ENCODE measurements at regions not wholly inside any gene's neighbourhood (a gene's known extent, or its start where the extent isn't known, plus 50 kb on each side); places are given as distances from the start of the nearest gene placed in this dataset.
"Not testable (repeated sequence)": the region's sequence is repeated elsewhere in the genome, so short reads cannot be mapped to it uniquely, and the experiment has no call there.

GRCh38 chr5:30357371-30357770, 836.1 kb upstream of the CDH6 start:
- no peak overlapping the region for H3K4me2 ChIP-seq (ENCODE audit: low read length, poor library complexity, severe bottlenecking)
- H3K9me3 ChIP-seq (ENCODE audit: control insufficient read depth, low read length), result no peaks in the 10 kb centered on the region
- no peaks in the 10 kb centered on the region for H3K27me3 ChIP-seq (ENCODE audit: control insufficient read depth in 1 of 2, insufficient read depth in 1 of 2, low read length in 2 of 2)
- no peaks in the 10 kb centered on the region for H3K36me3 ChIP-seq (ENCODE audit: control insufficient read depth in 1 of 2, insufficient read depth in 2 of 2, low read depth in 1 of 2, low read length in 2 of 2)
- no peak for DNase-seq
- H3K14ac ChIP-seq (ENCODE audit: low read length in 2 of 2), result no peak overlapping the region
- H3K18ac ChIP-seq (ENCODE audit: low read depth in 1 of 2, low read length in 2 of 2), result no peak overlapping the region
- H3K23ac ChIP-seq (ENCODE audit: low read length in 2 of 2), result no peak overlapping the region
- H2BK120ac ChIP-seq (ENCODE audit: low read depth, low read length), result no peak overlapping the region
- no peak overlapping the region for H2BK15ac ChIP-seq (ENCODE audit: low read depth, poor library complexity, severe bottlenecking)
- no peaks in the 10 kb centered on the region for H3K79me1 ChIP-seq (replicated peaks; ENCODE audit: low read length, poor library complexity, severe bottlenecking)
- no peak overlapping the region for H3K9ac ChIP-seq (ENCODE audit: low read length)
- no peak overlapping the region for H3K4ac ChIP-seq (ENCODE audit: low read depth in 1 of 2, low read length in 2 of 2)
- no peak overlapping the region for H2AFZ ChIP-seq (ENCODE audit: low read depth, low read length)
- H4K91ac ChIP-seq (ENCODE audit: low read length), result no peak overlapping the region
- no peaks in the 10 kb centered on the region for H3K4me1 ChIP-seq (ENCODE audit: control insufficient read depth, insufficient read depth, low read depth, low read length)
- no CpG with 5 or more reads among the region's 1 CpG for WGBS
- no peak overlapping the region for H2AK5ac ChIP-seq (ENCODE audit: low read length, severe bottlenecking)
- no peak overlapping the region for H2BK12ac ChIP-seq (ENCODE audit: low read length in 2 of 2)
- H3K27ac ChIP-seq (ENCODE audit: low read length, poor library complexity, severe bottlenecking), result no peak overlapping the region
- H2BK5ac ChIP-seq (ENCODE audit: low read depth, low read length, poor library complexity, severe bottlenecking), result no peak overlapping the region
- no peak overlapping the region for H4K8ac ChIP-seq (ENCODE audit: low read length)
- H3K4me3 ChIP-seq (ENCODE audit: insufficient read depth in 1 of 2, low read depth in 1 of 2, low read length in 2 of 2), result no peak overlapping the region

DNA sequence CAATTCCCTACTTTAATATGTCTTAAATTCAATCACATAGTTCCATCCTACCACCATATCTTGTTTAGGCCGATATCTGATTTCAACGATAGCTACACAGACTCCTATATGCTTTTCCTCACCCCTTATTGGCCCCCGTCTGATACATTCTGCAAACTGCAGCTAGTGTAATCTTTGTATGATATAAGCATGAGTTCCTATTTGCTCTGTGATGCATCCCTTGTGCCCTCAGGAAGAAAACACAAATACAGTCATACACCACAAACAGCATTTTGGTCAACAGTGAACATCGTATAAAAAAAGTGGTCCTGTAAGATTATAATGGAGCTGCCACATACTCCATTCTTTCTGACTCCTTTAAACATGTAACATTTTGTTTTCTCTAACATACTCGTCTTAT, 837.8 kb upstream of the CDH6 start:
- Histone ChIP-seq H3K4me2 (ENCODE audit: low read length, poor library complexity, severe bottlenecking) (no peak overlapping the region), H3K23ac (ENCODE audit: low read length in 2 of 2) (no peak overlapping the region), H3K79me1 (replicated peaks; ENCODE audit: low read length, poor library complexity, severe bottlenecking) (no peaks in the 10 kb centered on the region), H4K8ac (ENCODE audit: low read length) (no peak overlapping the region), H2BK12ac (ENCODE audit: low read length in 2 of 2) (no peak overlapping the region), H4K91ac (ENCODE audit: low read length) (no peak overlapping the region), H3K27me3 (ENCODE audit: control insufficient read depth in 1 of 2, insufficient read depth in 1 of 2, low read length in 2 of 2) (no peaks in the 10 kb centered on the region), H3K36me3 (ENCODE audit: control insufficient read depth in 1 of 2, insufficient read depth in 2 of 2, low read depth in 1 of 2, low read length in 2 of 2) (no peaks in the 10 kb centered on the region), H3K18ac (ENCODE audit: low read depth in 1 of 2, low read length in 2 of 2) (no peak overlapping the region), H3K4me1 (ENCODE audit: control insufficient read depth, insufficient read depth, low read depth, low read length) (no peaks in the 10 kb centered on the region), H3K9ac (ENCODE audit: low read length) (no peak overlapping the region), H2AK5ac (ENCODE audit: low read length, severe bottlenecking) (no peak overlapping the region), H3K14ac (ENCODE audit: low read length in 2 of 2) (no peak overlapping the region), H3K4me3 (ENCODE audit: insufficient read depth in 1 of 2, low read depth in 1 of 2, low read length in 2 of 2) (no peak overlapping the region), H2AFZ (ENCODE audit: low read depth, low read length) (no peak overlapping the region), H2BK120ac (ENCODE audit: low read depth, low read length) (no peak overlapping the region), H2BK15ac (ENCODE audit: low read depth, poor library complexity, severe bottlenecking) (no peak overlapping the region), H3K4ac (ENCODE audit: low read depth in 1 of 2, low read length in 2 of 2) (no peak overlapping the region), H3K9me3 (ENCODE audit: control insufficient read depth, low read length) (no peaks in the 10 kb centered on the region), H2BK5ac (ENCODE audit: low read depth, low read length, poor library complexity, severe bottlenecking) (no peak overlapping the region), H3K27ac (ENCODE audit: low read length, poor library complexity, severe bottlenecking) (no peak overlapping the region)
- no peak for DNase-seq
- WGBS, result 81% methylated on average over 3 of the region's 5 CpGs

- no peak overlapping the region for H2BK120ac ChIP-seq (ENCODE audit: low read depth, low read length)
- peaks cover 31% of the 10 kb centered on the region for H3K9me3 ChIP-seq (ENCODE audit: control insufficient read depth, low read length)
- H2AK5ac ChIP-seq (ENCODE audit: low read length, severe bottlenecking), result no peak overlapping the region
- H2BK12ac ChIP-seq (ENCODE audit: low read length in 2 of 2), result no peak overlapping the region
- H3K27me3 ChIP-seq (ENCODE audit: control insufficient read depth in 1 of 2, insufficient read depth in 1 of 2, low read length in 2 of 2), result no peaks in the 10 kb centered on the region
- H2BK15ac ChIP-seq (ENCODE audit: low read depth, poor library complexity, severe bottlenecking), result no peak overlapping the region
- H3K18ac ChIP-seq (ENCODE audit: low read depth in 1 of 2, low read length in 2 of 2), result no peak overlapping the region
- DNase-seq, result no peak
- H2BK5ac ChIP-seq (ENCODE audit: low read depth, low read length, poor library complexity, severe bottlenecking), result no peak overlapping the region
- H3K79me1 ChIP-seq (replicated peaks; ENCODE audit: low read length, poor library complexity, severe bottlenecking), result no peaks in the 10 kb centered on the region
- H3K27ac ChIP-seq (ENCODE audit: low read length, poor library complexity, severe bottlenecking), result no peak overlapping the region
- no peak overlapping the region for H3K9ac ChIP-seq (ENCODE audit: low read length)
- H2AFZ ChIP-seq (ENCODE audit: low read depth, low read length), result no peak overlapping the region
- H3K4me1 ChIP-seq (ENCODE audit: control insufficient read depth, insufficient read depth, low read depth, low read length), result no peaks in the 10 kb centered on the region
- no peak overlapping the region for H3K14ac ChIP-seq (ENCODE audit: low read length in 2 of 2)
- 81% methylated on average over 2 of the region's 3 CpGs for WGBS
- H3K4me3 ChIP-seq (ENCODE audit: insufficient read depth in 1 of 2, low read depth in 1 of 2, low read length in 2 of 2), result no peak overlapping the region
- no peak overlapping the region for H4K8ac ChIP-seq (ENCODE audit: low read length)
- no peak overlapping the region for H3K4me2 ChIP-seq (ENCODE audit: low read length, poor library complexity, severe bottlenecking)
- H4K91ac ChIP-seq (ENCODE audit: low read length), result no peak overlapping the region
- H3K4ac ChIP-seq (ENCODE audit: low read depth in 1 of 2, low read length in 2 of 2), result no peak overlapping the region
- no peak overlapping the region for H3K23ac ChIP-seq (ENCODE audit: low read length in 2 of 2)
- no peaks in the 10 kb centered on the region for H3K36me3 ChIP-seq (ENCODE audit: control insufficient read depth in 1 of 2, insufficient read depth in 2 of 2, low read depth in 1 of 2, low read length in 2 of 2)
Observed at GRCh38 chr5:30347858-30348257, 845.6 kb upstream of the CDH6 start.

GRCh38 chr5:30345539-30346345, 847.7 kb upstream of the CDH6 start:
- not testable (repeated sequence) for H3K79me1 ChIP-seq (replicated peaks; ENCODE audit: low read length, poor library complexity, severe bottlenecking); H3K18ac ChIP-seq (ENCODE audit: low read depth in 1 of 2, low read length in 2 of 2); H2AFZ ChIP-seq (ENCODE audit: low read depth, low read length); H3K4me1 ChIP-seq (ENCODE audit: control insufficient read depth, insufficient read depth, low read depth, low read length); H3K14ac ChIP-seq (ENCODE audit: low read length in 2 of 2); H3K4me2 ChIP-seq (ENCODE audit: low read length, poor library complexity, severe bottlenecking); H2BK120ac ChIP-seq (ENCODE audit: low read depth, low read length); H2BK5ac ChIP-seq (ENCODE audit: low read depth, low read length, poor library complexity, severe bottlenecking); H3K36me3 ChIP-seq (ENCODE audit: control insufficient read depth in 1 of 2, insufficient read depth in 2 of 2, low read depth in 1 of 2, low read length in 2 of 2); H4K91ac ChIP-seq (ENCODE audit: low read length); H3K4me3 ChIP-seq (ENCODE audit: insufficient read depth in 1 of 2, low read depth in 1 of 2, low read length in 2 of 2); H2BK15ac ChIP-seq (ENCODE audit: low read depth, poor library complexity, severe bottlenecking); H2AK5ac ChIP-seq (ENCODE audit: low read length, severe bottlenecking); H3K9ac ChIP-seq (ENCODE audit: low read length); H3K4ac ChIP-seq (ENCODE audit: low read depth in 1 of 2, low read length in 2 of 2); H3K27ac ChIP-seq (ENCODE audit: low read length, poor library complexity, severe bottlenecking); H2BK12ac ChIP-seq (ENCODE audit: low read length in 2 of 2); H4K8ac ChIP-seq (ENCODE audit: low read length); H3K27me3 ChIP-seq (ENCODE audit: control insufficient read depth in 1 of 2, insufficient read depth in 1 of 2, low read length in 2 of 2); DNase-seq; H3K23ac ChIP-seq (ENCODE audit: low read length in 2 of 2)
- H3K9me3 ChIP-seq (ENCODE audit: control insufficient read depth, low read length), result peaks cover 31% of the 10 kb centered on the region
- WGBS, result 90% methylated on average over 42 of the region's 50 CpGs
